ENCODE measurements at regions not wholly inside any gene's neighbourhood (a gene's known extent, or its start where the extent isn't known, plus 50 kb on each side); places are given as distances from the start of the nearest gene placed in this dataset.
"Not testable (repeated sequence)": the region's sequence is repeated elsewhere in the genome, so short reads cannot be mapped to it uniquely, and the experiment has no call there.

DNA sequence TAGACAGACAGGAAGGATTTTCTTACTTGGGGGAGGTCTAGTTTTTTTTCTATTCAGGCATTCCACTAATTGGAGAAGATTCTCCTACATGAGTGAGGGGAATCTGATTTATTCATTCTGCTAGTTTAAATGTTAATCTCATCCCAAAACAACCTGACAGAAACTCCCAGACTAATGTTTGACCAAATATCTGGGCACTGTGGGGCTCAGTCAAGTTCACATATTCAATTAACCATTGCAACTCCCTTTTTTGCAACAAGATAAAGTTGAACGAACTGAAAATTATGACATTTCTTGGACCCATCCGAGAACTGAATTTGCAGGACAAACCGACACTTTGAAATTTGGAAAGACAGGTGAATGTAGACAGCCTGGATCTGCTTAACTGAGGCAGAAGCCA, 194.4 kb upstream of the PTER start:
- DNase-seq, result no peak

DNA sequence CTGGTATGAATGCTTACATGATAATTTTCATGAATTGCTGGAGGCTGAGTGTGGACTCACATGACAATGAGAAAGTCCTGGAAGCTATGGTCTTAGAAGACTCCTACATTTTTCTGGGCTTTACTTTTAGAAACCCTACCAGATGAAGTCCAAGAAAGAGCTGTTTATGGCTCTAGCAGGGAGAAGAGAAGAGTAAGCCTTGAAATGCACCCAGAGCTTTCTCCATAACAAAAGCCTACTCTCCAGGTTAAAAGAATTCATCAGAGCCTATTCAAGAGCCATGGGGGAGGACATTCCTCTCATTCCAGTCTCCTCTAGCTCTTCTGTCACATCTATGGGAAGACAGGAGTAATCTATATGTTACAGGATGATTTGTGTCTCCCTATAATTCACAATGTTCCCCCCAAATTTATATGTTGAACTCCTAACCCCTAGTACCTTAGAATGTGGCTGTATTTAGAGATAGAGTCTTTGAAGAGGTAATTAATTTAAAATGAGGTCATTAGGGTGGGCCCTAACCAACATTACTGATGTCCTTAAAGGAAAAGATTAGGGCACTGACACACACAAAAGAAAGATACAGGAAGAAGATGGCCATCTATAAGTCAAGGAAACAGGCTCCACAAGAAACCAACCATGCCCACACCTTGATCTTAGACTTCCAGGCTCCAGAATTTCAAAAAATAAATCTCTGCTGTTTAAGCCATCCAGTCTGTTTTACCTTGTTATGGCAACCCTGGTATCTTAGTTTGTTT, 193.8 kb upstream of the PTER start:
- no peak for DNase-seq

DNA sequence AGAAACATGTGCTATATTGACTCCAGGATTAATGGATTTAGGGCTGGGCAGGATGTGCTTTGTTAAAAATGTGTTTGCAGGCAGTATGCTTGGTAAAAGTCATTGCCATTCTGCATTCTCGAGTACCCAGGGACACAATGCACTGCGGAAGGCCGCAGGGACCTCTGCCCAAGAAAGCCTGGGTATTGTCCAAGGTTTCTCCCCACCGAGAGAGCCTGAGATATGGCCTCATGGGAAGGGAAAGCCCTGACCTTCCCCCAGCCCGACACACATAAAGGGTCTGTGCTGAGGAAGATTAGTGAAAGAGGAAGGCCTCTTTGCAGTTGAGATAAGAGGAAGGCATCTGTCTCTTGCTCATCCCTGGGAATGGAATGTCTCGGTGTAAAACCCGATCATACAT, 186.7 kb upstream of the PTER start:
- not testable (repeated sequence) for DNase-seq

DNA sequence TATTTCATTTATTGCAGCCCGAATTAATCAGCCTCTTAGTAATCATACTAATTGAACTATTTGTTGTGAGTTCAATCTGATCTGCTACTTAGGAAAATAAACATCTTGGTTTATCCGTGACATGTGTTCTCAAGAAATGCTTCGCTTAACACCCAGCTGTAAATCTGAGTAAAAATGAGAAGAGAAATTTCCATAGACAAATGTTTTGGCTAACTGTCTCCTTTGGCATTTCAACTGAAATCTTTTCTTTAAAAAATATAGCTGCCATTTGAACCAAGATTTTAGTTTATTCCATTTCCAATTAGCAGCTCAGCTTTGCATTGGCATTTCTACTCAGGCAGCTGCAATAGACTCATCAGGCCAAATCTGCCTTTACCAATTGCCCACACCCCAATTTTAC, 180.5 kb upstream of the PTER start:
- DNase-seq, result no peak

DNA sequence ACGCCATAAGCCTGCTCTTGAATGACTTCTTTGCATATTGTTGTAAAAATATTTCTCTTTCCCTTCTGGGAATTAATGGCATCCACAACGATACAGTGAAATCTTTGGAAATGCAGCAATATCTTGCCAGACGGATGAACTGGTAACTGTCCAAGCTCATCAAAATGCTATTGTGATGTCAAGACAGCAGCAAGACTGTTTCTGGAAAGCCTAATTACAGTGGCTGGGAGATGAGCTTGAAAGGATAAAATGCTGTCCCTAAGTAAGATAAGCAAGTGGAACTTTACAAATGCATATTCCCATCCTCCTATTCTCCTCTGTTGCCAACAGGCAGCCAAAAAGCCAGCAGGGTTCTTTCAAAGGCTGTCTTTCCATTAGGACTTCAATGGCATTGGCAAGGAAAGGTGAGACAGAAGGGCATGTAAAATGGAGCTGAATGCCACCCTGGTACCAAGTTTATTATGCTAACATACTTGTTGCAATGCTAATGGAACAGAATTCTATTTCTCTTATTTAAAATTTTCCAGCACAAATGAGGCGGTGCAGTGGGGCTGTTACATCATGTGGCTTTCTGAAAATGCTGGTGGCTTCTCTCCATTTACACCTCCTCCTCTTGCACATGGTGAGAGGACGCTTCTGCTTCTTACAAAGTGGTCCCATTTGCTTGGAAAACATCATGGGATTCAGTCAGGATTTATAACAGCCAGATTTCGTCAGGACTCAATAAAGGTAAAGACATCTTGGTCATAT, 178.3 kb upstream of the PTER start:
- no peak for DNase-seq

DNA sequence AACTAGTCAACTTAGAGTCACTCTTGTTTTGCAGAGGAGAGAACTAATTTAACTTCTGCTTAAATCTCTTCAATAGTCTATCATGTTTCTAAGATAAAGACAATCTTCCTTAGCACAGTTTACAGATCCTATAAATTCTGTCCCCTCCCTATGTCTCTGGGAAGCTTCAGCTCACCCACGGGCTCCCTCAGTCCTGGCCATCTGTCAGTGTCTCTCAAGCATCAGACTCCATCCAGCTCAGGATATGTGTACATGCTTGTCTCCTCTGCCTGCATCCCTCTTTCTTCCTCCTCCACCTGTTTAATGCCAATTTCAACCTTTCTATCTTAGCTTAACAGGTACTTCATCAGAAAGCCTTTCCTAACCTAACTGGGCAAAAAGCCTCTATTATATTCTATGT, 177.1 kb upstream of the PTER start:
- DNase-seq, result no peak

DNA sequence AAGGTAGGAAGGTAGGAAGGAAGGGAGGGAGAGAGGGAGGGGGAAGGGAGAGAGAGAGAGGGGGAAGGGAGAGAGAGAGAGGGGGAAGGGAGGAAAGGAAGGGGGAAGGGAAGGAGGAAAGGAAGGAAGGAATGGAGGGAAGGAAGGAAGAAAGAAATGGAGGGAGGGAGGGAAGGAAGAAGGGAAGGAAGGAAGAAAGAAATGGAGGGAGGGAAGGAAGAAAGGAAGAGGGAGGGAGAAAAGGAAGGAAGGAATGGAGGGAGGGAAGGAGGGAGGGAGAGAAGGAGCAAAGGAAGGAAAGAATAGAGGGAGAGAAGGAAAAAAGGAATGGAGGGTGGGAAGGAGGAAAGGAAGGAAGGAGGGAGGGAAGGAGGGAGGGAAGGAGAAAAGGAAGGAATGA, 176.4 kb upstream of the PTER start:
- DNase-seq, result no peak

DNA sequence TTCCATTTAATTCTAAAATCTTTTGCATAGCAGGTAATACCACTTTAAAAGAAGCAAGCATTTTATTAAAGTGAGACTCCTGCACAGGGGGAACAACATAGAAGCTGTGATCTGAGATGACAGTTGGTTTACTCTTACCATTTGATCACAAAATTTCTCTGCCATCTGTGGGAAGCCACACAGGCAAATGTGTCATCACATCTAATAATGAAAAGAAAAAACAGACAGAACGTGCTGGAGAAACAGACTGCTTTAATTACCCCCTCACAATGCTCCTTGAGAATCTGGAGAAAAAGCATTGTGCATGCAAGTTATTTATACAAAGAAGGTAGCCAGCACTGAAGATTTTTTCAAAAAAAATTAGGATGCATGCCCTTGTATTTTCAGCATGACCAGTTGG, 165.2 kb upstream of the PTER start:
- DNase-seq, result no peak

DNA sequence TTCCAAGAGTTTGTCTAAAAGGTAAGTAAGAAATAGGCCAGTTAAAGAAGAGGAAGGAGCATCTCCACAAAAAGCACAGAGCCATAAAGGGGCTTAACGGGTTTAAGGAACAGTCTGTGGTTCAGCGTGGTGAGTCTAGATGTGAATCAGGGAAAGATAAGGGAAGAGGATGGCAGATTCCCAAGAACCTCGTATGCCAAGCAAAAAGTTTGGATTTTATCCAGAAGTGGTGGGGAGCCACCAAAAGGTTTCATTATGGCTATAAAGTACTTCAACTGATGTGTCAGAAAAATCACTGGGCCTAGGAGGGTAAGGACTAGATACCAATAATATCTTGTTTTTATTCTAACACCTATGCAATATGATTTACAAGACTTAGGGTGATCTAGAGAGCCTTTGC, 161.9 kb upstream of the PTER start:
- DNase-seq, result no peak

DNA sequence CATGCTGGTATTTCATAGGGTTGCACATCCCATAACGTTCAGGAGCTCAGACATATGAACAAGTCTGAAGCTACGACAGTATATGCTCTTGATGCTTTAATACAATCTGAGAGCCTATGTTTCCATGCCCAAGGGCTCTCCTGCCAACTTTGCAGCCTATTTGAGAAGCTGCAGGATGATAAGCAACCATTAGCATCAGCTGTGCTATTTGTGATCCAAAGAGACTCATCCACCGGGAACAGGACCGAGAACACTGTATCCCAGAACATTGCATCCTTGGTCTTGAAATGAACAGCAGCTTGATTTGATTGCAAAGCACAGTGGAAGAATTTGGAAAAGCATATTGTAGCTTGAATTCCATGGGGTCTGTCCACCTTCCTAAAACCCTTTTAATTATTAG, 156.2 kb upstream of the PTER start:
- no peak for DNase-seq

DNA sequence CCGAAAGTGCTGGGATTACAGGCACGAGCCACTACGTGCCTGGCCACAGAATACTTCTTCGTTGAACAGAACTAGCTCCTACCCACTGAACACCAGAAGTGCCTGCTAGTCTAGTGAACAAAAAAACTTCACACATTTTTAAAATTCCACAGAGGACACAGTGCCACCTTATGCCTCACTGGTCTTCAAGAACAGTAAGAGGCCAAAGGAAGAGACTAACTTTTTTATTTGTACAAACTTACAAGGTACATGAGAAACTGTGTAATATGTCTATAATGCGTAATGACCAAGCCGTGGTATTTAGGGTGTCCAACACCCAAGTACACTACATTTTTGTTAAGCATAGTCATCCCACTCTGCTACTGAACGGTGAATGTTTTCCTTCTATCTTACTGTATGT, 144.4 kb upstream of the PTER start:
- DNase-seq, result no peak

DNA sequence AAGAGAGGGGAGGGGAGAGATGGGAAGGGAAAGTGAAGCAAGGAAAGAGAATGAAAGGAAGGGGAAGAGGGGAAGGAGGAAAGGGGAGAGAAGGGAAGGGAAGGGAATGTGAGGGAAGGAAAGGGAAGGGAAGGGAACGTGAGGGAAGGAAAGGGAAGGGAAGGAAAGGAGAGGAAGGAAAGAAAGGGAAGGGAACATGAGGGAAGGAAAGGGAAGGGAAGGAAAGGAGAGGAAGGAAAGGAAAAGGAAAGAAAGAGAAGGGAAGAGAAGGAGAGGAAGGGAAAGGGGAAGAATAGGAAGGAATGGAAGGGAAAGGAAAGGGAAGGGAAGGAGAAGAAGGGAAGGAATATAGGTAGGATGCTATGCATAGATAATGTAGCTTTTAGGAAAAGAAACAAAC, 139.7 kb upstream of the PTER start:
- DNase-seq, result no peak

DNA sequence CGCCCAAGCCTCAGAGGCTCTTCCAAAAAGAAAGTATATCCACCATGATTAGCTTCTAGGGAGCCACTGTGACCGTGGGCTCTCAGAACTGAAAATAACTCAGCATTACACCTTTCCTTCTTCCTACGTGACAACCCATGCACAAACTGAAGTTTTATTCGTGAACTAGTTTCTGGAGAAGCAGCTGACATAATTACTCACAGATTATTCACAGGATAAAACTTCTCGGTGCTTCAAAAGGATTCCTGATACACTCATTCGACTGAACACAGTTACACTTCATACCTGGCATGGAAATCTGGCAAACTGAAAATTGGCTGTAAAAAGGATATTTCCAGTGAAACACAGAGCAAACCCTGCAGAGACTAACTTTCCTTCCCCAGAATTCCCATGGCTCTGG, 139.2 kb upstream of the PTER start:
- DNase-seq, result no peak

DNA sequence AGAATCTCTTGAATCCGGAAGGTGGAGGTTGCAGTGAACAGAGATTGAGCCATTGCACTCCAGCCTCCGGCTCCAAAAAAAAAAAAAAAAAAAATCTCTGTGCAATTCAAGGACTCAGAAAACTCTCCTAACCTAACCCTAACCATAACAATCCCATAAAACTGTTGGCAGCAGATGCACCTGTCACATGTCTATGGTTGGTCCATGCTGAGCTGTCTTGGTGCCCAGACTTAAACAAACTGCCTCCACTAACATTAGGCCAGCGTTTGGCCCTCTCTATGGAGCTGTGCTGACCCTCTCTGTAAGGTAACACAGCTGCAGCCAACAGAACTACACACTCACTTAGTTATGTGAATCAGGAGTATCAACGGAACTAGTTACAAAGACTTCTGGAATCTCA, 132.5 kb upstream of the PTER start:
- no peak for DNase-seq

DNA sequence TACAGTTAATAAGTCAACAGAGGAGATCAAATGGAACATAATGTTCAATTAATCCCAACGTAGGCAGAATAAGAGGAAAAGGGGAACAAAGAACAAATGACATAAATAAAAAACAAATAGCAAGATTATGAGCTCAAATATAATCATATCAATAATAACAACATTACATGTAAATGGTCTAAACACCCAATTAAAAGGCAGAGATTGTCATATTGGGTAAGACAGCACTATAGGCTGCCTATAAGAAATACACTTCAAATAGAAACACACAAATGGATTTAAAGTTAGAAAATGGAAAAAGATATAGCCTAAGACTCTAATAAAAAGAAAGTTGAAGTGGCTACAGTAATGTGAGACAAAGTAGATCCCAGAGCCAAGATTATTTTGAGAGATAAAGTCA, 126.4 kb upstream of the PTER start:
- DNase-seq, result no peak

DNA sequence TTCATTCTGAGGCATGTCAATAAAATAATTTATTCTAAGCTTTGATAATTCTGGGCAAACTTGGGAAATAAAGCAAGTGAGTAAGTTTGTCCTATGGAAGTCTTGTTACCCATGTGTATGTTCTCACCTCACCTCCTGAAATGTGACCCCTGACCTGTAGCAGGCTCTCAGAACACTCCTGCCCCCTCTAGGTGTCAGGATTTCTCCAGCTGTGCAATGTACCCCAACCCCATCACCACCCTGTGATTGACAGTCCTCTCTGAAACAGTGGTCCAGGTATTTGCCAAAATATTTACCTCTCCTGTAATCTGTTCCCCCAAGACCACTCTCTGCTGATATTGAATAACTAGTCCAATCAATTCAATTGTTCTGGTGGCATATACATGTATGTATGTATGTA, 122.6 kb upstream of the PTER start:
- no peak for DNase-seq

DNA sequence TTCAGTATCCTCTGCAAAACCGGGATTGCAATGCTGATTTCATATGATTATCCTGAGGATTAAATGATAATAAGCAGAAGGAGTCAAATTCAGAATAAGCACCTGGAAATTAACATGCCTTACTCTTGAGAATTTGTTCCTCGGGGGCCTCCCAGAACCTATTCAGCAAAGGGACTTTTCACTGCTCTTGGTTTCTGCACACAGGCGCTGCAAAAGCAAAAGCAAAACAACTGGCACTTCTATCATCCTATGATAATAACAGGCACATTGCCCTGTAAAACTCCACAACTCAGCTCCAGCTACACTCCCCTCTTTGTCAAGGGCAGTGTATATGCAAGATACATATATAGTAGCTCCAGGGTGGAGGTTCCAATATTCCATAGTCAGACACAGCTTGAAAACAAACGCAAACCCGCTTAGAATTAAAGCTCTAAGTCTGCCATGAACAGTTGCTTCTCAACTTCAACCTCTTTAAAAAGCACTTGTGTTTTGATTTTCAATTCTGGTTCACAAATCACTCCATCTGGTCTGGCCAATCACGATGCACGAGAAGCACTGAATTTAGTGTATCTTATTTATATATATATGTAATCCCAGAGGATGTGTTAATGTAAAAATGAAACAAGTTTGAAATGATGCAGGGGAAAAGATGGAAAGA, 119.9 kb upstream of the PTER start:
- DNase-seq, result no peak

DNA sequence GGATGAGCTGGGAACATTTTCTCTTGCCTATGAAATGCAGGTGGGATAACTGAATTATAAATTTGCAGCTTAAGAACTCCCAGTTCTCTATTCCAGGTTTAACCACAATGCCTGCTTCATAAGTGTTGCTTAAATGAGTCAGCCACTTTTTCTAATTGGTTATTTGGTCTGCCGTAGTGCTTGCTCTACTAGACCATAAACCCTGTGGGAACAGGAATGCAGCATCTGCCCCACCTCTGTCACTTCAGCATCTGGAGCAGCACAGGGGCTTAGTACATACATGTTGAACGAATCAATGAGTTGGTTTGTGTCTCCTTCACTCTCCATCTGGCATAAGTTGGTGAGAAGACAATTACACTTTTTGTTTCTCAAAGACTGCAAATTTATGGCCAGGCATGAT, 95.2 kb upstream of the PTER start:
- DNase-seq, result no peak

DNA sequence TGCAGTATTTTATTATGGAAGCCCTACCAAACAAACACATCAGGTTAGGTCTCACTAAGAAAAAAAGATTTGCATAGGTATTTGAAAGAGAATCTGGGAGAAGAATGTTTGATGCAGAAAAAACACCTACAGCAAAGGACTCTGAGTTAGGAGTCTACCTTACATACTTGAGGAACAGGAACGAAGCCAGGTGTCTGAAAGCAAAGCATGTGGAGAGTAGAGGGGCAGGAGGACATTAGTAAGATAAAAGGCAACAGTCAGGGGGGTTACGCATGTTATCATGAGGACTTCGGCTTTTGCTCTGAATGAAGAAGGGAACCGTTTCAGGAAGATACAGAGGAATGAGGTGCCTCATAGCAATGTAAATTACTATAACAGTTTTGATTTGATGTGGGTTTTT, 87.9 kb upstream of the PTER start:
- no peak for DNase-seq

DNA sequence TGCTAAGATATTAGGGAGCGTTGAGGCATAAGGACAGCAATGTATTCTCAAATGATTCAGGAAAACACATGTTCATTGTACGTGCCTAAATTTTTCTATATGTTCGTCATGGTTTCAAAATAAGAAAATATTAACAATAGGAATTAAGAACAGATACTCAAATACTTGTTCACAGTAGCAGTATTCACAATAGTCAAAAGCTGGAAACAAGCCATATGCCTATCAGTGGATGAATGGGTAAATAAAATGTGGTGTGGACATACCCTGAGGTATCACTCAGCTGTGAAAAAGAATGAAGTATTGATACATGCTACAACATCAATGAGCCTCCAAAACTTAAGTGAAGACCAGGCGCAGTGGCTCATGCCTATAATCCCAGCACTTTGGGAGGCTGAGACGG, 84.7 kb upstream of the PTER start:
- DNase-seq, result no peak

DNA sequence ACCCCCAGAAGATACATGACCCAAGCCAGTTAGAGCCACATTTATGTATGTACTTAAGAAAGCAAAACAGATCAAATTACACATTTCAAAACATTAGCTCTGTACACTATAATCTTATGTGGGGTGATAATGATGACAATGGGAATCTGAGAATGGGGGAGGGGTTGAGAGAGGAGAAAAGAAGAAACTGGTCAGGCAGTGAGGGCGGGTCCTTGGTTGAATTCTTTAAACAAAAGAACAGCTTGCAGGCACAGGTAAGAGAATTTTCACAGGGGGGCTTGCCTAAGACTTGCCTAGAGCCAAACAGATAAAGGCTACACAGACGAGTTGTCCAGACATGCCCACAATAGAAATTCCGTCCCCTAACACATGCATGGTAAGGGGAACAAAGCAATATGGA, 76.8 kb upstream of the PTER start:
- peak; percentile 49 for DNase-seq

DNA sequence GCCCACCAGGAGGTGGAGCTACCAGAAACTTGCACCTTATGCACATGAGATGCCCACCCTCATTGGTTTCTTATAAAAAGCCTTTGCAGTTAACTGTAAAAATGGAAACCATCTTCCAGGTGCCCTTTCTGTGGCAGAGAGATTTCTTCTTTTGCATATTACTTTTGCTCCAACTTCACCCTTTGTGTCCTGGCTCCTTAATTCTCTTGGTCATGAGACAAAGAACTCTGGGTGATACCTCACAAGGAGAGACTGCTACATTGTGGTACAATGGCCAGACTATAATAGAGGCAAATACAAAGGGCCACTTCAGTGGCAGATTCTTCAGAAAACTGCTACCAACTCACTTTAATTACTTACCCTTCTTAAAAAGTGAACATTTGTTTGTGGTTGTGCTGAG, 76.4 kb upstream of the PTER start:
- no peak for DNase-seq

DNA sequence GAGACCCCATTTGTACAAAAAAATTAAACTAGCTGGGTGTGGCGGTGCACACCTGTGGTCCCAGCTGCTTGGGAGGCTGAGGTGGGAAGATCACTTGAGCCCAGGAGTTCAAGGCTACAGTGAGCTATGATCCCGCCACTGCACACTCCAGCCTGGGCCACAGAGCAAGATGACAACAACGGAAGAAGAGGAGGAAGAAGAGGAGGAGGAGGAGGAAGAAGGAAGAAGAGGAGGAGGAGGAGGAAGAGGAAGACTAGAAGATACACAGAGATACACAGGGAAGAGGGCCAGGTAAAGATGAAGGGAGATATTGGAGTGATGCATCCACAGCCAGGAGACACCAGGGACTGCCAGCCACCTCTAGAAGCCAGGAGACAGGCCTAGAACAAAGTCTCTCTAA, 75.7 kb upstream of the PTER start:
- DNase-seq, result no peak

DNA sequence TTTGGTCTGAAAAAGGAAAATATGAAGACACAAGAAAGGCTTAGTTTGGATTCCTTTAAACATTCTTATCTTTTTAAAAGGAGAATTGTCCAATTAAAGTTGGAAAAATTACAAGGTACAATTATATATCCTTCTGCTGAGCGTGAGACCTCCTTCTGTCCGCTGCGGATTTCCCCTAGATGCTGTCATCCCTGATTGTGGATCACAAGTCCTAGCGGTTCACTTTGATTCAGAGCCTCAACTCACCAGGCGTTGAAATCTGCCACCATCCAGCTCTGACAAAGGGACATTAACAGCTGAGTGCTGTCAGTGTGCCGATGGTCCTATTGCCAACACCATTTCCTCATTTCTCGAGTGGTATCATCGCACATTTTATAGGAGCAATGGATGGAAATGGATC, 73.1 kb upstream of the PTER start:
- DNase-seq, result peak; percentile 46
